HCT116 (cell line): ENCODE measurements at regions not wholly inside any gene's neighbourhood (a gene's known extent, or its start where the extent isn't known, plus 50 kb on each side); places are given as distances from the start of the nearest gene placed in this dataset.

Experiments
- ATAC-seq: fragments of 200-7000 bp; cut with Tn5 transposase; 2 replicates; pipeline ENCODE4 v1.9.1; 2020; ENCODE audit warnings: mild to moderate bottlenecking, moderate library complexity
- BruUV-seq: library from RNA; stranded (reverse); fragments of 400-500 nt; replicated peaks from 2 replicates; lab custom pipeline; 2021; lab: Mats Ljungman, UMichigan
- CTCF ChIA-PET: fragments of 300-600 bp; sonication (Branson Sonifier 250); formaldehyde crosslinking; loops from one replicate; lab custom pipeline; 2021; ENCODE audit warnings: antibody characterized with exemption; lab: Charles Lee
- POLR2A ChIA-PET: fragments of 300-600, 350-600 bp; sonication (Branson Sonifier 250); formaldehyde crosslinking; loops from one replicate; lab custom pipeline; 2021; ENCODE audit warnings: antibody characterized with exemption; lab: Charles Lee
- RAD21 ChIA-PET, 2 experiments: fragments of 300-600 bp; sonication (Branson Sonifier 250); formaldehyde crosslinking; loops; one replicate each; lab custom pipeline; 2023; ENCODE audit warnings: low total read pairs in 2 of 2; ENCODE audit not compliant: uncharacterized antibody in 2 of 2, unreplicated experiment in 2 of 2, low non-redundant PET in 1 of 2; lab: Charles Lee
- DNase-seq: peaks from one replicate; pipeline ENCODE4 v3.0.0-alpha.2; 2010; ENCODE audit warnings: low read depth, low spot score
- H2AFZ ChIP-seq: fragments of 200-600 bp; shearing (Covaris generic), sonication (generic); 2 replicates; pipeline ENCODE4 v1.6.1; 2017; ENCODE audit warnings: low read depth, mixed run types, mixed read lengths, antibody characterized with exemption, low read length; ENCODE audit not compliant: poor library complexity, severe bottlenecking
- H3K27ac ChIP-seq: 2 replicates; pipeline ENCODE4 v1.5.1; 2012; ENCODE audit warnings: low read depth, low read length
- H3K27me3 ChIP-seq: fragments of 200-600 bp; sonication (generic); 2 replicates; pipeline ENCODE4 v1.6.1; 2016; ENCODE audit warnings: mixed run types, low read length, mixed read lengths; ENCODE audit not compliant: insufficient read depth
- H3K36me3 ChIP-seq, 2 experiments: fragments of 200-500 bp in 1 of 2; fragments of 200-600 bp in 1 of 2; sonication (Bioruptor generic) in 1 of 2; sonication (generic) in 1 of 2; 2 replicates each; pipeline versions ENCODE4 v1.5.1 to v1.6.1; 2014 to 2016; ENCODE audit warnings: low read length in 2 of 2, inconsistent platforms in 1 of 2, mixed read lengths in 1 of 2, mixed run types in 1 of 2; ENCODE audit not compliant: insufficient read depth in 2 of 2, control insufficient read depth in 1 of 2
- H3K4me1 ChIP-seq, 2 experiments: fragments of 200-600 bp in 1 of 2; sonication (generic) in 1 of 2; 2 replicates each; pipeline versions ENCODE4 v1.5.1 to v1.6.1; 2012 to 2017; ENCODE audit warnings: low read length in 2 of 2, inconsistent platforms in 1 of 2, mild to moderate bottlenecking in 1 of 2, mixed read lengths in 1 of 2, mixed run types in 1 of 2, moderate library complexity in 1 of 2; ENCODE audit not compliant: insufficient read depth in 2 of 2, control insufficient read depth in 1 of 2
- H3K4me2 ChIP-seq: fragments of 200-600 bp; sonication (generic); 2 replicates; pipeline ENCODE4 v1.6.1; 2017; ENCODE audit warnings: mixed run types, low read length, mixed read lengths
- H3K4me3 ChIP-seq, 2 experiments: fragments of 200-600 bp in 1 of 2; sonication (generic) in 1 of 2; replicated peaks in 1 of 2; 2 replicates each; pipeline ENCODE4 v1.5.1; 2011 to 2016; ENCODE audit warnings: low read length in 2 of 2, control low read depth in 1 of 2, low read depth in 1 of 2, mild to moderate bottlenecking in 1 of 2, mixed read lengths in 1 of 2, mixed run types in 1 of 2
- H3K79me2 ChIP-seq: fragments of 200-600 bp; sonication (generic); 2 replicates; pipeline ENCODE4 v1.6.1; 2017; ENCODE audit warnings: mild to moderate bottlenecking, mixed run types, low read length, moderate library complexity, mixed read lengths; ENCODE audit not compliant: insufficient read depth
- H3K9ac ChIP-seq: fragments of 200-600 bp; sonication (generic); 2 replicates; pipeline ENCODE4 v1.6.1; 2016; ENCODE audit warnings: low read length, mixed read lengths
- H3K9me2 ChIP-seq: fragments of 200-600 bp; sonication (generic), shearing (Covaris generic); 2 replicates; pipeline ENCODE4 v1.6.1; 2017; ENCODE audit warnings: mixed run types, mild to moderate bottlenecking, moderate library complexity; ENCODE audit not compliant: insufficient read depth
- H3K9me3 ChIP-seq, 2 experiments: fragments of 200-500 bp in 1 of 2; fragments of 200-600 bp in 1 of 2; sonication (Bioruptor generic) in 1 of 2; sonication (generic) in 1 of 2; 2 replicates each; pipeline ENCODE4 v1.6.1; 2014 to 2017; ENCODE audit warnings: low read length in 2 of 2, mixed read lengths in 2 of 2, inconsistent platforms in 1 of 2, low read depth in 1 of 2, mild to moderate bottlenecking in 1 of 2, mixed run types in 1 of 2, moderate library complexity in 1 of 2; ENCODE audit not compliant: control insufficient read depth in 1 of 2, insufficient read depth in 1 of 2
- H4K20me1 ChIP-seq: fragments of 200-600 bp; sonication (generic), shearing (Covaris generic); 2 replicates; pipeline ENCODE4 v1.6.1; 2017; ENCODE audit warnings: mixed run types, mild to moderate bottlenecking, moderate library complexity; ENCODE audit not compliant: insufficient read depth
- CEBPB ChIP-seq: IDR thresholded peaks from 2 replicates; pipeline ENCODE4 v1.6.1; 2012; ENCODE audit warnings: low read depth
- EGR1 ChIP-seq: IDR thresholded peaks from 2 replicates; pipeline ENCODE4 v1.6.1; 2012; ENCODE audit warnings: low read depth
- EZH2 ChIP-seq: fragments of 200-600 bp; sonication (generic); IDR thresholded peaks from 2 replicates; pipeline ENCODE4 v1.6.1; 2017; ENCODE audit warnings: antibody characterized with exemption, mixed run types
- EZH2phosphoT487 ChIP-seq: fragments of 200-600 bp; IDR thresholded peaks from 2 replicates; pipeline ENCODE4 v1.6.1; 2018; ENCODE audit warnings: antibody characterized with exemption, borderline replicate concordance
- JUND ChIP-seq: IDR thresholded peaks from 2 replicates; pipeline ENCODE4 v1.6.1; 2012
- MAX ChIP-seq: IDR thresholded peaks from 2 replicates; pipeline ENCODE4 v1.6.1; 2012
- POLR2A ChIP-seq: IDR thresholded peaks from 2 replicates; pipeline ENCODE4 v1.7.0; 2011; ENCODE audit warnings: borderline replicate concordance; ENCODE audit not compliant: insufficient read depth, insufficient read length; ENCODE audit errors: extremely low read depth
- POLR2AphosphoS5 ChIP-seq: IDR thresholded peaks from 2 replicates; pipeline ENCODE4 v1.6.1; 2011; ENCODE audit warnings: mild to moderate bottlenecking, low read depth, low read length, moderate library complexity
- RAD21 ChIP-seq: IDR thresholded peaks from 2 replicates; pipeline ENCODE4 v1.6.1; 2012; ENCODE audit warnings: low read depth, mild to moderate bottlenecking
- REST ChIP-seq: IDR thresholded peaks from 2 replicates; pipeline ENCODE4 v1.6.1; 2012; ENCODE audit warnings: low read depth
- SIN3A ChIP-seq: IDR thresholded peaks from 2 replicates; pipeline ENCODE4 v1.6.1; 2012; ENCODE audit warnings: low read depth
- SP1 ChIP-seq: IDR thresholded peaks from 2 replicates; pipeline ENCODE4 v1.6.1; 2012; ENCODE audit warnings: low read depth
- SRF ChIP-seq: IDR thresholded peaks from 2 replicates; pipeline ENCODE4 v1.6.1; 2012; ENCODE audit warnings: low read depth
- YY1 ChIP-seq: IDR thresholded peaks from 2 replicates; pipeline ENCODE4 v1.6.1; 2011; ENCODE audit warnings: low read length, low read depth, moderate library complexity, mild to moderate bottlenecking; ENCODE audit not compliant: insufficient replicate concordance; ENCODE audit errors: extremely low read depth
- ZBTB33 ChIP-seq: IDR thresholded peaks from 2 replicates; pipeline ENCODE4 v1.6.1; 2011; ENCODE audit warnings: mild to moderate bottlenecking, low read length, moderate library complexity; ENCODE audit not compliant: insufficient replicate concordance; ENCODE audit errors: extremely low read depth
- ZFX ChIP-seq: fragments of 450-650 bp; IDR thresholded peaks from 2 replicates; pipeline ENCODE4 v1.6.1; 2017
- ZNF274 ChIP-seq: fragments of 200-500 bp; sonication (Bioruptor generic); IDR thresholded peaks from 2 replicates; pipeline ENCODE4 v1.6.1; 2014; ENCODE audit warnings: mild to moderate bottlenecking, low read depth, low read length, inconsistent platforms
- intact Hi-C: fragments of 100-400 bp; cut with micrococcal nuclease; formaldehyde crosslinking; loops from 2 replicates; pipeline ENCODE4 v1.10.0; 2022
- TF ChIP-seq, protein P1 (sequence below): IDR thresholded peaks from 2 replicates; pipeline ENCODE4 v1.6.1; 2012

GRCh38 chr18:40911041-40911440 lies 1044.0 kb upstream of the PIK3C3 start:
- DNase-seq (no peak), ATAC-seq (no peak)
- H3K9me3 ChIP-seq, result peaks cover 0 to 7% of the 10 kb centered on the region in 2 experiments; a peak in 2 of 4 replicates
- H3K9ac ChIP-seq, result no peak overlapping the region
- H3K4me3 ChIP-seq, result no peak overlapping the region
- ChIA-PET CTCF (no interaction called here), RAD21 (no interaction called here), POLR2A (no interaction called here)
- H3K4me2 ChIP-seq, result no peak overlapping the region
- no peaks in the 10 kb centered on the region for H3K4me1 ChIP-seq
- no peaks in the 10 kb centered on the region for H3K36me3 ChIP-seq
- H3K79me2 ChIP-seq, result no peaks in the 10 kb centered on the region
- intact Hi-C loops, result no loop called here
- BruUV-seq, result no TSS peak
- H3K27ac ChIP-seq, result no peak overlapping the region
- no peaks in the 10 kb centered on the region for H4K20me1 ChIP-seq
- no peaks in the 10 kb centered on the region for H3K27me3 ChIP-seq
- TF ChIP-seq, protein P1, sequence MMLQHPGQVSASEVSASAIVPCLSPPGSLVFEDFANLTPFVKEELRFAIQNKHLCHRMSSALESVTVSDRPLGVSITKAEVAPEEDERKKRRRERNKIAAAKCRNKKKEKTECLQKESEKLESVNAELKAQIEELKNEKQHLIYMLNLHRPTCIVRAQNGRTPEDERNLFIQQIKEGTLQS, result no peak
- TF ChIP-seq SP1, result no peak
- H2AFZ ChIP-seq, result no peak overlapping the region
- no peaks in the 10 kb centered on the region for H3K9me2 ChIP-seq

- Histone ChIP-seq H3K27me3 (no peaks in the 10 kb centered on the region), H3K4me2 (no peak overlapping the region), H3K9me3 (peaks cover 0 to 13% of the 10 kb centered on the region in 2 experiments; a peak in 2 of 4 replicates), H3K4me3 (no peak overlapping the region), H4K20me1 (no peaks in the 10 kb centered on the region), H3K4me1 (no peaks in the 10 kb centered on the region), H3K79me2 (no peaks in the 10 kb centered on the region), H3K36me3 (no peaks in the 10 kb centered on the region), H3K9ac (no peak overlapping the region), H3K9me2 (no peaks in the 10 kb centered on the region), H3K27ac (no peak overlapping the region), H2AFZ (no peak overlapping the region)
- DNase-seq, result no peak
- no peak for ATAC-seq
- intact Hi-C loops, result no loop called here
- RAD21 ChIA-PET, result no interaction called here
- CTCF ChIA-PET, result no interaction called here
- BruUV-seq, result no TSS peak
- POLR2A ChIA-PET, result no interaction called here
- TF ChIP-seq ZBTB33 (no peak), ZFX (no peak), EZH2phosphoT487 (no peak), SRF (no peak), MAX (no peak), EZH2 (no peak), CEBPB (no peak), SIN3A (no peak), SP1 (no peak), YY1 (no peak), ZNF274 (no peak), POLR2A (no peak), EGR1 (no peak), POLR2AphosphoS5 (no peak), RAD21 (no peak), JUND (no peak), REST (no peak)
Measured at GRCh38 chr18:40907842-40908241, 1047.2 kb upstream of the PIK3C3 start.
